Subcutaneous abdominal adipose tissue (tissue), 5 donors: ENCODE measurements at regions not wholly inside any gene's neighbourhood (a gene's known extent, or its start where the extent isn't known, plus 50 kb on each side); places are given as distances from the start of the nearest gene placed in this dataset.
"Not testable (repeated sequence)": the region's sequence is repeated elsewhere in the genome, so short reads cannot be mapped to it uniquely, and the experiment has no call there.

Experiments used
- H3K27ac ChIP-seq: one replicate; pipeline ENCODE4 v1.7.0; 2013; ENCODE audit warnings: low read depth, mild to moderate bottlenecking, inconsistent platforms, low read length, moderate library complexity
- H3K27me3 ChIP-seq, 5 donors: one replicate each; pipeline ENCODE4 v1.7.0; 2013; ENCODE audit warnings: low read length in 5 of 5, inconsistent platforms in 1 of 5; ENCODE audit not compliant: control insufficient read depth in 5 of 5, insufficient read depth in 4 of 5
- H3K36me3 ChIP-seq, 5 donors: one replicate each; pipeline ENCODE4 v1.7.0; 2013; ENCODE audit warnings: low read length in 5 of 5; ENCODE audit not compliant: control insufficient read depth in 5 of 5, insufficient read depth in 5 of 5
- H3K4me1 ChIP-seq, 5 donors: one replicate each; pipeline ENCODE4 v1.7.0; 2013; ENCODE audit warnings: low read length in 5 of 5, mild to moderate bottlenecking in 3 of 5, moderate library complexity in 1 of 5; ENCODE audit not compliant: control insufficient read depth in 5 of 5, insufficient read depth in 5 of 5
- H3K4me3 ChIP-seq, 5 donors: one replicate each; pipeline ENCODE4 v1.7.0; 2013; ENCODE audit warnings: low read length in 5 of 5, low read depth in 1 of 5
- H3K9ac ChIP-seq, 5 donors: one replicate each; pipeline ENCODE4 v1.7.0; 2013; ENCODE audit warnings: low read length in 5 of 5, mild to moderate bottlenecking in 4 of 5, moderate library complexity in 3 of 5
- H3K9me3 ChIP-seq, 5 donors: one replicate each; pipeline ENCODE4 v1.7.0; 2013; ENCODE audit warnings: low read length in 5 of 5; ENCODE audit not compliant: control insufficient read depth in 5 of 5
- donor health status: healthy.
- donor health status: healthy.
- donor health status: healthy.
- donor health status: healthy.
- donor health status: healthy.

DNA sequence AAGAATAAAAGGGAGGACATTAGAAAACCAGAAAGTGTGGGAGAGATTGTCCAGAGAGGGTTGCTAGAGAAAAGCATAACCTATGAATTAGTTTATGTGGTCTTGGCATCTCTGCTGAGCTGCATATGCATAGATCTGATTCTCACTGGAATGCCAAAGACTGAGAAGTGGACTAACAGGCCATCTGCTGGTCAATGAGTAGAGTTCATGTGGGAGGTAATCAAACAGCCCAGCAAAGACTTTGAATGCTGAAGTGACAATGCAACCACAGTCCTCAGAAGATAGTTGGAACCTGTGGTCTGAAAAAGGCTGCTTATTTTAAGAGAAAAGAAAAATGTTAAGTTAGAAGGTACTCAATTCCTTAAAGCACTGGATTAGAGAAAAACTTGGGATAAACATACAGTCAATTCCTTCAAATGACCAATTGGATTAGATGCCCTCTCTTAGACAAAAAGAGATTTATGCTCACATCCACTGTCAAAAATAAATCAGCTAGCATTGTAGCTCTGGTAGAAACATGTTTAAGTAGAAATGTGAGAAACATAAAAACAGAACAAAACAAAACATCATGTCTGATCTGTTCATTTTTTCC, 382.8 kb downstream of the AMY1C start:
- Histone ChIP-seq H3K4me1 (peaks cover 0 to 4% (median 0%) of the 10 kb centered on the region in 5 donors), H3K4me3 (no peak overlapping the region), H3K27me3 (no peaks in the 10 kb centered on the region), H3K9me3 (no peaks in the 10 kb centered on the region), H3K36me3 (no peaks in the 10 kb centered on the region), H3K9ac (no peak overlapping the region), H3K27ac (no peak overlapping the region)

DNA sequence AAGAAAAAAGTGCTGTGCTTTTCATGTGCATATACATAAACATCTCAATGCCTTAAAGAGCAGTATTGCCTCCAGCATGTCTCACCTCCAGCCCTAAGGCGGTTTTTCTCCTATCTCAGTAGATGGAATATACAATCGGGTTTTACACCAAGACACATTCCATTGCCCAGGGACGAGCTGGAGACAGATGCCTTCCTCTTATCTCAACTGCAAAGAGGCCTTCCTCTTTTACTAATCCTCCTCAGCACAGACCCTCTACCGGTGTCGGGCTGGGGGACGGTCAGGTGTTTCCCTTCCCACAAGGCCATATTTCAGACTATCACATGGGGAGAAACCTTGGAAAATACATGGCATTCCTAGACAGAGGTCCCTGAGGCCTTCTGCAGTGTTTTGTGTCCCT, 385.3 kb downstream of the AMY1C start:
- H3K9ac ChIP-seq, H3K36me3 ChIP-seq, H3K27me3 ChIP-seq, H3K27ac ChIP-seq, H3K4me1 ChIP-seq, H3K4me3 ChIP-seq, H3K9me3 ChIP-seq: not testable (repeated sequence)

DNA sequence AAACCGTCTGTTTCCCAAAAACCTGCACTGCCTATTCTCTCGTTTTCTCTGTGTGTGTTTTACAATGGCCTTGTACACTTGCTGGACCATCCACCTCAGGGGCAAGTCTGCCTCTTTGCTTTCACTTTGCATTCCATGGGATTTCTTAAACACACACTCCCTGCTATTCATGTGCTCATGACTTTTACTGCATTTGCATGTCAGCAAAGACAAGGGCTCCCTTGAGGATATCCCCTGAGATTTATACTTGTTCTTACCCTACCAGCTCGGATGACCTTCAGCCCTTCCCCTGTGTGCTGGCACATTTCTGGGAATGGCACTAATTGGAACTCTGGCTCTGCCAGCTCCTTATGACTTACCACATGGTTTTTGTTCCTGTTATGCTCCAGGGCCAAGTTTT, 386.9 kb downstream of the AMY1C start:
- no peaks in the 10 kb centered on the region for H3K9me3 ChIP-seq

DNA sequence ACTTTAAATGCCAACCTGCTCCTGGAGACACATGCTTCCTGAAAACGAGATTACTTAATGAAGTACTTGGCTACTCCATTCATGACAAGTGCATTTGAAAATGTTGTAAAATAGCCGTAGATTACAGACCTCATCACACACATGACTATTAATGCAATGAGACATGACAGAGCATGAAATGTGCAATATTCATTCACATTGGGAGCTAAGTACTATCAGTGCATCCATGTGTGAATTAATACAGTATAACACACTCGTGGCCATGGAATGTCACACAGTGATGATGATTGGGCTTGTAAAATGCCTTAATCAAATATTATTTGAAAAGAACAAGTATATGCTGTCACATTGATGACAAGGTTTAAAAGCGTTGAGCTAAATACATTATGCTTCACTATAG, 407.0 kb downstream of the AMY1C start:
- Histone ChIP-seq H3K4me3 (no peak overlapping the region), H3K4me1 (no peaks in the 10 kb centered on the region), H3K9me3 (no peaks in the 10 kb centered on the region), H3K27me3 (no peaks in the 10 kb centered on the region), H3K27ac (no peak overlapping the region), H3K9ac (no peak overlapping the region), H3K36me3 (no peaks in the 10 kb centered on the region)

More for the DNA sequence above, 386.9 kb downstream of the AMY1C start:
- H3K4me3 ChIP-seq: no peak overlapping the region
- peaks cover 0 to 4% (median 0%) of the 10 kb centered on the region in 5 donors for H3K4me1 ChIP-seq
- H3K27me3 ChIP-seq: no peaks in the 10 kb centered on the region
- H3K27ac ChIP-seq: no peak overlapping the region
- no peaks in the 10 kb centered on the region for H3K36me3 ChIP-seq
- no peak overlapping the region for H3K9ac ChIP-seq

DNA sequence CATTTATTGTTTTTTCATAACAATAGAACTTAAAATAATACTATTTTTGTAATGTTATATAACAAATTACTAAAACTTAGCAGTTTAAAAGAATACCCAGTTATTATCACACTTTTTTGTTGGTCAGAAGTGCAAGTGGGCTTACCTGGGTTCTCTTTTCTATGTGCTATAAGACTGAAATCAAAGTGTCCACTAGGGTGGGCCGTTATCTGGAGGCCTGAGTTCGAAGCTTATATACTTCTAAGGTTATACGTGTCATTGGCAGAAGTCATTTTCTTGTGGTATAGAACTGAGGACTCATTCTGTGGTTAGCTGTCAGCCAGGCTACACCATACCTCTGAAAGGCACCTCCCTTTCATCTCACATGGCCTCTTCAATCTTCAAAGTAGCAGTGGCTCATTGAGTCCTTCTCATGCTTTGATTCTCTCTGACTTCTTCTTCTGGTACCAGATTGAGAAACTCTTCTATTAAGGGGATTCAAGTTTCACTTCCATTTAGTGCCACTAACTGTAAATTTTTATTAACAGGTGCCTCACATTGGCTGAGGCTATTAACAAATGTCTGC, 414.3 kb downstream of the AMY1C start:
- H3K9me3 ChIP-seq: no peaks in the 10 kb centered on the region
- H3K27me3 ChIP-seq: no peaks in the 10 kb centered on the region

DNA sequence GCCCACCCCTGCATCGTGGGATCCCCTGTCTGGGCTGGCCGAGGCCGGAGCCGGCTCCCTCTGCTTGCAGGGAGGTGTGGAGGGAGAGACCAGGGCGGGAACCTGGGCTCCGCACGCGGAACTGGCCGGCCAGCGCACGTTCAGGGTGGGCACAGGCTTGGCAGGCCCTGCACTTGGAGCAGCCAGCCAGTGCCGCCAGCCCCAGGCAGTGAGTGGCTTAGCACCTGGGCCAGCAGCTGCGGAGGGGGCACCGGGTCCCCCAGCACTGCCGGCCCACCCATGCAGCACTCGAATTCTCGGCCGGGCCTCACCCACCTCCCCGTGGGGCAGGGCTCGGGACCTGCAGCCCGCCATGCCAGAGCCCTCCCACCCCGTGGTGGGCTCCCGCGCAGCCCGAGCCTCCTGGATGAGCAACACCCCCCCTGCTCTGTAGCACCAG, 422.6 kb downstream of the AMY1C start:
- Histone ChIP-seq H3K4me1 (no peaks in the 10 kb centered on the region), H3K9ac (no peak overlapping the region), H3K27me3 (no peaks in the 10 kb centered on the region), H3K9me3 (peaks cover 0 to 7% (median 0%) of the 10 kb centered on the region in 5 donors), H3K4me3 (no peak overlapping the region), H3K36me3 (no peaks in the 10 kb centered on the region), H3K27ac (no peak overlapping the region)

More for the DNA sequence above, 414.3 kb downstream of the AMY1C start:
- H3K4me3 ChIP-seq: no peak overlapping the region
- no peak overlapping the region for H3K9ac ChIP-seq
- H3K36me3 ChIP-seq: no peaks in the 10 kb centered on the region
- H3K4me1 ChIP-seq: no peaks in the 10 kb centered on the region
- no peak overlapping the region for H3K27ac ChIP-seq

DNA sequence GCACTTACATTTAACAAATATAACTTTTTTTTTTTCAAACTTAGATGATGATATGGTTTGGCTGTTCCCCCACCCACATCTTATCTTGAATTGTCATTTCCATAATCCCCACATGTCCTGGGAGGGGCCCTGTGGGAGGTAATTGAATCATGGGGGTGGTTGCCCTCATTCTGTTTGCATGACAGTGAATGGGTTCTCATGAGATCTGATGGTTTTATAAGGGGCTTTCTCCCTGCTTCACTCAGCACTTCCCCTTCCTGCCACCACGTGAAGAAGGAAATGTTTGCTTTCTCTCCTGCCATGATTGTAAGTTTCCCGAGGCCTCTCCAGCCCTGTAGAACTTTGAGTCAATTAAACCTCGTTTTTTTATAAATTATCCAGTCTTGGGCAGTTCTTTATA, 432.6 kb downstream of the AMY1C start:
- Histone ChIP-seq H3K4me1 (no peaks in the 10 kb centered on the region), H3K27me3 (no peaks in the 10 kb centered on the region), H3K9me3 (no peaks in the 10 kb centered on the region), H3K27ac (no peak overlapping the region), H3K36me3 (no peaks in the 10 kb centered on the region), H3K9ac (no peak overlapping the region), H3K4me3 (no peak overlapping the region)

DNA sequence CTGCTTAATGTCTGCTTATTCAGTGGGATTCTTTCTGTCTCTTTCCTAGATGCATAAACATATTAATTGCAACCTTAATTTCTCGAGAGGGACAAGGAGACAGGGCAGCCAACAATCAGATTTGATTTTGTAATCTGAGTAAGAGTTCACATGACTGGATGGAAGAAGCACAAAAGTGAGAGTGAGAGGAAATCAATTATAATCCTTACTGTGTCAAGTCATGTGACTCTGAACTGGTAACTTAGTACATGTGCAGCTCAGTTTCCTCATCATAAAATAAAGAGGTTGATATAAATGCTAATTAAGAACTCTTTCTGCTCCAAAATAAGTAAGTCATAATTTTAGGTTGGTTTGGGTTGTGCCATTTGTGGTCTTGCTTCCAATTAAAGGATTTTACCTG, 439.5 kb downstream of the AMY1C start:
- H3K27me3 ChIP-seq: no peaks in the 10 kb centered on the region
- H3K9ac ChIP-seq: no peak overlapping the region
- no peak overlapping the region for H3K4me3 ChIP-seq
- H3K36me3 ChIP-seq: no peaks in the 10 kb centered on the region
- H3K9me3 ChIP-seq: no peaks in the 10 kb centered on the region
- H3K4me1 ChIP-seq: no peaks in the 10 kb centered on the region
- H3K27ac ChIP-seq: no peak overlapping the region

DNA sequence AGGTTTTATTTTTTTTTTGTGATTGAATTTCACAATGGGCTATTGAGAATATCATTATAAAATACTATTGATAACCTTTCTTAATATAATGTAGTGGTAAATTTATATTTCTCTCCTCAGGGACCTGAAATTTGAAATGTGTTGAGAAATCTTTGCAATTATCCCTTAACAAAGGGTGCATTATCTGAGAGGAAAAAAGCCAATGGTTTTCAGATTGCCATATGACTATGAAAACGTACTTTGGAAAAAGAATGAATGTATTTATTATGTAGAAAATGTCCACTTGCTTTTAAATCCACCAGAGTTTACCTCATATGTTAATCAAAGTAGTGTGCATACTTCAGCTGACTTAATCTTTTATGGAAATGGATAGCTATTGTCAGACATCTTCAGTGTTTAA, 441.1 kb downstream of the AMY1C start:
- Histone ChIP-seq H3K27me3 (no peaks in the 10 kb centered on the region), H3K27ac (no peak overlapping the region), H3K36me3 (no peaks in the 10 kb centered on the region), H3K9ac (no peak overlapping the region), H3K4me1 (no peaks in the 10 kb centered on the region), H3K9me3 (no peaks in the 10 kb centered on the region), H3K4me3 (no peak overlapping the region)

DNA sequence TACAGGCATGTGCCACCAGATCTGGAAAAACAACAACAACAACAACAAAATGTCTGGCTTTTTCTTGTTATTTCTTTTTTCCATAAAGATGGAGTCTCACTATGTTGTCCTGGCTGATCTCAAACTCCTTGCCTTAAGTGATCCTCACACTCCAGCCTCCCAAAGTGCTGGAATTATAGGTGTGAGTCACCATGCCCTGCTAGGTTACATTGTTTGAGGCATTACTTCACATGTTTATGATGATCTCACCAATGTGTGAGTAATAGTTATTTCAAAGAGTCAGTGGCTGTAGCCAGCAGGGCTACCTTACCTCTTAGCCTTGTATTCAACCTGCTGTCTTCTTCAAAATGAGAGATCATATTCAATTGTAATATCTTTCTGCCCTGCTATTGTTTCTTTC, 445.7 kb downstream of the AMY1C start:
- Histone ChIP-seq H3K9me3 (no peaks in the 10 kb centered on the region), H3K27me3 (no peaks in the 10 kb centered on the region), H3K27ac (no peak overlapping the region), H3K9ac (no peak overlapping the region), H3K4me3 (no peak overlapping the region), H3K4me1 (no peaks in the 10 kb centered on the region), H3K36me3 (no peaks in the 10 kb centered on the region)
